Right atrium auricular region (tissue), 2 donors: ENCODE measurements at regions not wholly inside any gene's neighbourhood (a gene's known extent, or its start where the extent isn't known, plus 50 kb on each side); places are given as distances from the start of the nearest gene placed in this dataset.

ENCODE experiments used
- DNase-seq: peaks from one replicate; pipeline ENCODE4 v3.0.0-alpha.2; 2019; ENCODE audit warnings: low spot score
- H3K27ac ChIP-seq, 2 donors: fragments of 200-600 bp; sonication (generic); 1 replicate in 1 of 2; 2 replicates in 1 of 2; pipeline ENCODE4 v1.5.1; 2016 to 2019
- H3K27me3 ChIP-seq, 2 donors: fragments of 200-600 bp; sonication (generic); one replicate each; pipeline versions ENCODE4 v1.5.1 to v1.6.0; 2017 to 2019
- H3K36me3 ChIP-seq: fragments of 200-600 bp; sonication (generic); one replicate; pipeline ENCODE4 v1.5.1; 2016
- H3K4me1 ChIP-seq, 2 donors: fragments of 200-600 bp; sonication (generic); one replicate each; pipeline versions ENCODE4 v1.5.1 to v1.6.0; 2017 to 2019
- H3K4me3 ChIP-seq, 2 donors: fragments of 200-600 bp; sonication (generic); 1 replicate in 1 of 2; 2 replicates in 1 of 2; pipeline ENCODE4 v1.5.1; 2017 to 2019; ENCODE audit warnings: mild to moderate bottlenecking in 1 of 2, moderate library complexity in 1 of 2
- H3K9me3 ChIP-seq, 2 donors: fragments of 200-600 bp; sonication (generic); one replicate each; pipeline ENCODE4 v1.5.1; 2019
- CTCF ChIP-seq, 2 donors: fragments of 200-600 bp; sonication (generic); IDR thresholded peaks; one replicate each; pipeline ENCODE4 v1.5.1; 2019; ENCODE audit warnings: antibody characterized with exemption in 2 of 2

- H3K27ac ChIP-seq: no peak overlapping the region
- no peaks in the 10 kb centered on the region for H3K27me3 ChIP-seq
- no peaks in the 10 kb centered on the region for H3K9me3 ChIP-seq
- H3K4me3 ChIP-seq: no peak overlapping the region
- DNase-seq: no peak
- H3K36me3 ChIP-seq: no peaks in the 10 kb centered on the region
- no peak for TF ChIP-seq CTCF (IDR thresholded peaks at IDR 0.05)
- no peaks in the 10 kb centered on the region for H3K4me1 ChIP-seq
These were observed 483.9 kb downstream of the PYDC2 start for GRCh38 chr3:191944835-191945234.

DNA sequence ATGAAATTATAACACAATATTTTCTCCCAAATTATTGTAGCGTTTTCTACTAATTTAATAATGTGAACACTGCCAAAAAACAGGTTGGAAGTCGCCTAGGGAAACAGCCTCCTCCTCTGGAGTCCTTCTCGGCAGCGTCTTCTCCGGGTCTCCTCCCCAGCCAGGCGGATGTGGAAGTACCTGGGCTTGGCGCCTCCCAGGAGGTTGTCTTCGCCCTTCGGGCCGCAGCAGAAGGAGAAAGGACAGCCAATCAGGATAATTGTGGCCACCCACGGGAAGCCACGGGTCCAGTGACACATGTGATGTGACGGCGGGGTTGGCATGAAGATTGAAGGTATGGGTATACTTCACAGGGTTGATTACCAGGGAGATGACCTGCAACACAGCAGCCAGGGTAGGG, 491.2 kb downstream of the PYDC2 start:
- no peaks in the 10 kb centered on the region for H3K36me3 ChIP-seq
- H3K4me3 ChIP-seq: no peak overlapping the region
- no peak overlapping the region for H3K27ac ChIP-seq
- H3K9me3 ChIP-seq: no peaks in the 10 kb centered on the region
- no peaks in the 10 kb centered on the region for H3K4me1 ChIP-seq
- no peak for DNase-seq
- no peak for TF ChIP-seq CTCF (IDR thresholded peaks at IDR 0.05)
- H3K27me3 ChIP-seq: no peaks in the 10 kb centered on the region

DNA sequence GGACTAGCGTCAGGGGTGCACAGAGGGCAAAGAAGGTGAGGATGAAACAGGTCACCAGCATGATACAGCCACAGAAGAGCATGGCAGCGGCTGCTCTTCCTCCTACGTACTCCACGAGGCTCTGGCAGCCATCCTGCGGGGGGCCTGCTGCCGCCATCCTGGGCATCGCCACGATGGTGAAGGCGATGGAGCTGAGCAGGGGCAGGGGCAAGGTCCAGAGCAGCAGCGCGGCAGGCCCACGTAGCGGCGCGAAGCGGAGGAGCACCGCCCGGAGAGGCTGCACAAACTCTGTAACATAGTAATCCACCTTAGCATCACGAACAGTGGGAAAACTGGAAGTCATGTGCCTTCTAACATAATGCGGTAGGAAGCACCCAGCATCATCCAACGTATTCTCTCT, 491.6 kb downstream of the PYDC2 start:
- Histone ChIP-seq H3K9me3 (no peaks in the 10 kb centered on the region), H3K4me1 (no peaks in the 10 kb centered on the region), H3K36me3 (no peaks in the 10 kb centered on the region), H3K27ac (no peak overlapping the region), H3K4me3 (no peak overlapping the region), H3K27me3 (no peaks in the 10 kb centered on the region)
- DNase-seq: no peak
- no peak for TF ChIP-seq CTCF (IDR thresholded peaks at IDR 0.05)

DNA sequence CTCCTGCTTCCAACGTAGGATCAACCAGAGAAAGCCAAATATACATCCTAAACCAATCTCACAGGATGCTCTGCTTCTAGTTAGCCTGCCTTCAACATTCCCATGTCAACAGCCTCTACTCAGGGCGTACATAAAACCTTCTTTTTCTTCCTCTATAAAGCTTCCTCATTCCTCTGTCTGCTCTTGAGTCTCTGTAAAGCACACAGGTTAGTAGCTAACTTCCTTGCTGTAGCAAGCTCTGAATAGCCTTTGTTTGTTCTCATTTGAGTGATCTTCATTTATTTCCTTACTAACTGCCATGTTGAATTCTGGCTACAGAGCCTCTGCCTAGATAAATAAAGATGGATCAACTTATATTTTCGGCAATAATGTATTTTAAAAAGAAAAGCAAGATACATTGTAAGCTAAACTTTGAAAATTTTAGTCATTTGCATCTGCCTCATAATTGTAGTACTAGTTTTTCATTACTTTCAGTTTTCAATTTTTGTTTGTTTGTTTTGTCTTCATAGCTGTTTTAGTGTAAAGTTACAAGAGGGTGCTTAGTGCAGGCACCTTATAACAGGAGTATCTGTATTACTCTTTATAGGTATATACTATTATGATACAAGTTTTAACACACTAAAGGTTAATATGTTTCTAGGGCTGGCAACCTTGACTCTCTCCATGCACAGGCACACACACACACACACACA, 498.2 kb downstream of the PYDC2 start:
- H3K27ac ChIP-seq: no peak overlapping the region

DNA sequence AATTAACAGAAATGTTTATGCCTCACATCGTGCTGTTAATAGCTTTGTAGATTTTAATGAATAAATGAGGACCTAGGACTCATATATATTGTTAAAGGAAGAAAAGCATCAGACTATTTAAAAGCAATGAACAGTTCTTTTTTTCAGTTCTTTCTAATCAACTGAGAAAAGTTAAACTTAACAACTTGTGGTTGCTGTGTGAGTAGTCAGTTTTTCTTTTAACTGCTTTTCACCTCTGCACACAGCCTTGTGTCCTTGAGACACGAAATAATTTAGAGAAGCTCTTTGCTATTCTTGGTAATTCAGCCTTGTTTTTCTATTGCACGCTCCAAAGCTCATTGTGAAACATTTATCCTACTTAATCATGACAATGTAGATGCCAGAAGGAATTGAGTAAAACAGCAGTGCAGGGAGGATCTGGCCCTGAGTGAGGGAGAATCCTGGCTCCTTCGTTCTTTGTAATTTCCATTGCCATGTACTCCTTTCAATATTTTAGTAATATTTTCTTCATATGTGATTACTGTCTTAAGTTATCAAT, 499.0 kb downstream of the PYDC2 start:
- TF ChIP-seq CTCF (IDR thresholded peaks at IDR 0.05): no peak
- no peak overlapping the region for H3K4me3 ChIP-seq
- H3K27ac ChIP-seq: no peak overlapping the region
- H3K36me3 ChIP-seq: no peaks in the 10 kb centered on the region
- no peaks in the 10 kb centered on the region for H3K4me1 ChIP-seq
- H3K27me3 ChIP-seq: no peaks in the 10 kb centered on the region
- no peaks in the 10 kb centered on the region for H3K9me3 ChIP-seq
- DNase-seq: no peak

More for the DNA sequence above, 498.2 kb downstream of the PYDC2 start:
- no peak for TF ChIP-seq CTCF (IDR thresholded peaks at IDR 0.05)
- no peak overlapping the region for H3K4me3 ChIP-seq
- no peaks in the 10 kb centered on the region for H3K4me1 ChIP-seq
- H3K27me3 ChIP-seq: no peaks in the 10 kb centered on the region
- H3K9me3 ChIP-seq: no peaks in the 10 kb centered on the region
- no peaks in the 10 kb centered on the region for H3K36me3 ChIP-seq
- no peak for DNase-seq

DNA sequence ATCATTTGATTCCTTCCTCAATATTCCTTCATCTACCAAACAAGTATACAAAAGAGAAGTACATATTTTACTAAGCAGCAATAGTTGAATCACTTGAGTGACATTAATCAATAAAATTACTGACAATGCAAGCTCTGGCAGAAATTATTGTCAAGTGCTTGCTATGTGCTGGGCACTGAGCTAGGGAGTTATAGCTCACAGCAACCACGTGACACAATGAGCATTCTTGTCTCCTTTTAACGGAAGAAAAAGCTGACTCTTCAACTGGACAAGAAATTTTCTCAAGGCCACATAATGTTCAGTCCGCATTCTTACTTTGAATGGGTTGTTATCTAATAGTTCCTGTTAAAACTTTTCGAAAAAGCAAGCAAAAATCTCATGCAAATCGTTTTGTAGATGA, 500.1 kb downstream of the PYDC2 start:
- no peaks in the 10 kb centered on the region for H3K4me1 ChIP-seq
- no peaks in the 10 kb centered on the region for H3K27me3 ChIP-seq
- no peak for DNase-seq
- no peak overlapping the region for H3K4me3 ChIP-seq
- no peaks in the 10 kb centered on the region for H3K36me3 ChIP-seq
- no peak for TF ChIP-seq CTCF (IDR thresholded peaks at IDR 0.05)
- no peaks in the 10 kb centered on the region for H3K9me3 ChIP-seq
- H3K27ac ChIP-seq: no peak overlapping the region
